ENCODE measurements at regions not wholly inside any gene's neighbourhood (a gene's known extent, or its start where the extent isn't known, plus 50 kb on each side); places are given as distances from the start of the nearest gene placed in this dataset.

DNA sequence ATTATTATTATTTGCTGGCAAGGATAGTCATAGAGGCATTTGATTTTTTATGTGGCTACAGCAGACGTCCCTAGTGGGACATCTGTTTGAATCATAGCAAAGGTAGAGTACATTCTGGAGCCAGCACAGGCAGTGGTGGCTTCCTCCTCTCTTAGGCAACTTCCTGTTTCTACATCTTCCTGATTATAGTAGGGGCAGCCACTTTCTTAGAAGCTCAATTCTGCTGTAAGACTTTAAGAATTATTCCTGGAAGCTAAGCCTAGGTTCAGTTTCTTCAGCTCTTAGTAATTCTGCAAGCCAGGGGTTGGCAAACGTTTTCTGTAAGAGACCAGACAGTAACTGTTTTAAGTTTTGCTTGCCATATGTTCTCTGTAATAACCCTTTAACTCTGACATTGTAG, 129.3 kb upstream of the TENM4 start:
- TF ChIP-seq CREB1 (IDR thresholded peaks at IDR 0.05; ENCODE audit: low read depth), result no peak
- no peak for TF ChIP-seq CTCF (IDR thresholded peaks at IDR 0.05 in 2 of 3, conservative IDR thresholded peaks at IDR 0.05 in 1 of 3; ENCODE audit: control insufficient read depth in 2 of 3, extremely low read depth in 1 of 3, insufficient read depth in 1 of 3, low read depth in 3 of 3, low read length in 3 of 3)
- TF ChIP-seq EP300 (IDR thresholded peaks at IDR 0.05; ENCODE audit: borderline replicate concordance in 1 of 2, control insufficient read depth in 1 of 2, low read depth in 2 of 2, low read length in 2 of 2), result no peak
- no peak for TF ChIP-seq POLR2AphosphoS5 (IDR thresholded peaks at IDR 0.05; ENCODE audit: low read length)
